Activated T-cell treated with anti-CD3 and anti-CD28 coated beads, Interleukin-2, amount 50 U/mL, for 4 hours (primary cell): ENCODE measurements at regions not wholly inside any gene's neighbourhood (a gene's known extent, or its start where the extent isn't known, plus 50 kb on each side); places are given as distances from the start of the nearest gene placed in this dataset.

ENCODE experiments used
- ATAC-seq, 2 donors: fragments of 200-7000 bp; cut with Tn5 transposase; one replicate each; pipeline ENCODE4 v1.10.0; 2021
- DNase-seq: peaks from one replicate; pipeline ENCODE4 v3.0.0-alpha.2; 2020
- H3K27me3 Mint-ChIP-seq: one replicate; pipeline ENCODE4 v1.8.0; 2021; ENCODE audit warnings: low read depth, mixed read lengths
- H3K36me3 Mint-ChIP-seq: one replicate; pipeline ENCODE4 v1.8.0; 2022; ENCODE audit warnings: mixed read lengths; ENCODE audit not compliant: insufficient read depth
- H3K4me1 Mint-ChIP-seq: one replicate; pipeline ENCODE4 v1.8.0; 2021; ENCODE audit warnings: low read depth, mixed read lengths
- H3K4me3 Mint-ChIP-seq: one replicate; pipeline ENCODE4 v1.8.0; 2021; ENCODE audit warnings: mild to moderate bottlenecking, moderate library complexity, mixed read lengths
- H3K9me3 Mint-ChIP-seq: one replicate; pipeline ENCODE4 v1.8.0; 2021; ENCODE audit warnings: mixed read lengths

DNA sequence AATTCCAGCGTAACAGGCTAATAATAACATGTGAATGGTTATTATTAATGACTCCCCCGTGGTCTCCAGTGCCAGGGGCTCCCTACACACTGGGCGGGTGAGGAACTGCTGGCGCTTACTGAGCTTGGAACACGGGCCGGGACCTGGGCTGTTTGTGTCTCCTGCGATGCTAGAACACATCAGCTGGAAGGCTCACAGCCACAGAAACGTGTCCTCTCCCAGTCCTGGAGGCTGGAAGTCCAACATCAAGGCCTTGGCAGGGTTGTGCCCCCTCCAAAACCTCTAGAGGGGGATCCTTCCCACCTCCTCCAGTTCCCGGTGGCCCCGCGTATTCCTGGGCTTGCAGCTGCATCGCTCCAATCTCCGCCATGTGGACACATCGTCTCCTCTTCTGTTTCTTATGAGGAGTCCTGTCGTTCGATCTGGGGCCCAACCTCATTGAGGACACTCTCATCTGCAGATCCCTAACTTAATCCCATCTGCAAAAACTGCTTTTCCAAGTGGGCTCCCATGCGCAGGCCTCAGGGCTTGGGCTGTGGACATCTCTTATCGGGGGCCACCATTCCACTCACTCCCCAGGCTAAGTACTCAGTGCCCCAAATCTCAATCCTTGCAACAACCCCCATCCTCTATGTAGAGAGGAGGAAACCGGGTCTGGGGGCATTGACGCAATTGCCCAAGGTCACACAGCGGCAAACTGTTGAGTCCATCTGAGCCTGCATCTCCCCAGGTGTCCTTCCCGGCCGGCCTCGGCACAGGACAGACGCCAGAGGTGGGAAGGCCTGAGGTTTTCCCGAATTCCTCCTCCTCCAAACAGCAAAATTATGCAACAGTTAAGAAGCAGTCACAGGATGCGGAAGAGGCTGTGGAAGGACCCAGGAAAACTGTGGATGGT is 193.9 kb downstream of the IRF8 start:
- ATAC-seq (no peak), DNase-seq (no peak)
- Mint-ChIP-seq H3K4me3 (no peak overlapping the region), H3K27me3 (no peaks in the 10 kb centered on the region), H3K4me1 (no peaks in the 10 kb centered on the region), H3K36me3 (no peaks in the 10 kb centered on the region), H3K9me3 (no peaks in the 10 kb centered on the region)

DNA sequence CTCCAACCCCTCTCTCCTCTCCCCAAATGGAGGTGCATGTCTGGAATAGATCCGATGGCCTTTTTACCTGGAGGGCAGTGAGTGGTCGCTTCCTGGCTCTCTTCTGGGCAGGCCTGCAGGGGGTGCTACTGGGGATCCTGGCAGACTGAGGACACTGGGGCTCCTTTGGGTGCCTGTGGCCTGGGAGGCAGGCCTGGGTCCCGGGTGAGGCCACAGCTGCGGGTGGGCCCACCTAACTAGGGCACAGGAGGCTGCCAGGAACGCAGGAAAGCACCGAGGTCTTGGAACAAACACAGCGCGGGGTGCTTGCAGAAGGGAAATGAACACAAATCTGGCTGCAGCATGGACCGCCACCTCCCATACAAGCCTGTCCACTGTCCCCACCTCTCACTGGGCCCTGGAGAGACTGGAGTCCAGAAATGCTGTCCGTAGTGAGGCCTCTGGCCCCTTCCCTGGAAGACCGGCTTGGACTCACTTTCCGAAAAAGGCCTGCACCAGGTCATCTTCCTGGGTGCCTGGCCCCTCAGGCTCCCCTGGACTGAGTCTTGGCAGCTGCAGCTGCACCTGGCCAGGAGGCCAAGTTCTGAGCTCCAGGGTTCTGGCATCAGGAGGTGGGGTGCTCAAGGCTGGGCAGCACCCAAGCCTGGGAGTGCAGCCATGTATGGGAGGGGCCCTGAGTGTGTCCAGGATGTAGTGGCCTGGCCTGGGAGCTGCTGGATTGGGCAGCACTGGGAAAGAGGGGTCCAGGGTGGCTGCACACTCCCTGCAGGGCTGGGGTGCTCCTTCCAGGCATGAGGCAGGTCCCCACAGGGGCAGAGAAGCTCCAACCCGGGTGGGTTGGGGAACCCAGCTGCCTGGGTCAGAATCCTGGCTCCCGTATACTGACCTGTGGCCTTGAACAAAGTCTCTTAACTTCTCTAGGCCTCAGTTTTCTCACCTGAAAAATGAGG is 195.1 kb downstream of the IRF8 start:
- H3K4me1 Mint-ChIP-seq: no peaks in the 10 kb centered on the region
- H3K9me3 Mint-ChIP-seq: no peaks in the 10 kb centered on the region
- no peaks in the 10 kb centered on the region for H3K36me3 Mint-ChIP-seq
- no peak overlapping the region for H3K4me3 Mint-ChIP-seq
- H3K27me3 Mint-ChIP-seq: no peaks in the 10 kb centered on the region
- ATAC-seq (no peak), DNase-seq (no peak)

DNA sequence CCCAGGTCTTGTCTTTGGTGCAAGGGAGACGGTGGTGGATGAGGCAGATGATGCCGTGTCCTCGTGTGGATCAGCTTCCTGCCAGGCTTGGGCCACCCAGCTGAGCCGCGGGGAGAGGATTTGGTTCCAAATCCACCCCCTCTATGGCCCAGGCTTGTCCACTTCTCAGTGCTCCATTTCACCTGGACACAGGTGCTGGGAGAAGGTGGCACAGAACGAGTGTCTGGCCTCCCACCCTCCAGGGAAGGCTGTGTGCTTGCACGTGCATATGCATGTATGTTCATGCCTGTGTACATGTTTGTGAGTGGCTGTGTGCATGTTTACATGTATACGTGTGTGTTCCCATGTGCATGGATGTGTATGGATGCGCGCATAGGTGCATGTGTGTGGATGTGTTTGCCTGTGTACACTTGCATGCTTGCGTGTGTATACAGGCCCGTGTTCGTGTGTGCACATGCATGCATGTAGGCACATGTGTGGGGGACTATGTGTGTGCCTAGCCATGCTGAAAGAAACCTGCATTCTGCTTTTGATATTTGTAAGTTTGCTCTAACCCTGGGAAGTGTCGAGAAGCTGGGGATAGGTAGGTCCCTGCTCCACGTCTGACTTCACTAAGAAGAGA is 196.3 kb downstream of the IRF8 start:
- Mint-ChIP-seq H3K9me3 (no peaks in the 10 kb centered on the region), H3K4me1 (no peaks in the 10 kb centered on the region), H3K27me3 (peaks cover 5% of the 10 kb centered on the region), H3K36me3 (no peaks in the 10 kb centered on the region), H3K4me3 (no peak overlapping the region)
- no peak for ATAC-seq
- DNase-seq: no peak

DNA sequence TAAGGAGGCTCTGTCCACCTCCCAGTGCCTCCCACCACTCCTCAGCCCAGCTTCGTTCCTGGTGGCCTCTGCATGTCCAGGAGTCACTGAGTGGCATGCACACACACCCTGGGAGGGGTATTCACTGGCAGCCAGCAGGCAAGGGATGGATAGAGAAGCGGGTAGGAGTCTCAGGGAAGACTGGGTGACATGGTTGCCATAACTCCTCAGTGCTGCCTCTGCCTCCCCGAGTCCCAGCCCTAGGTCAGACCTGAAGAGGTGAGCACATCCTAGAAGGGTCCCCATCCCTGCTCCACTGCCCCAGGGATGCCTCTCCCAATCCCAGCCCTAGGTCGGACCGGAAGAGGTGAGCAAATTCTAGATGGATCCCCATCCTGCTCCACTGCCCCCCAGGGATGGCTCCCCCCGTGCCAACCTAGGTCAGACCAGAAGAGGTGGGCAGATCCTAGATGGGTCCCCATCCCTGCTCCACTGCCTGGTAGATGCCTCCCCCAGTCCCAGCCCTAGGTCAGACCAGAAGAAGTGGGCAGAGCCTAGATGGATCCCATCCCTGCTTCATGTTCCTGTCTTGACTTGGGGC is 197.0 kb downstream of the IRF8 start:
- ATAC-seq (no peak), DNase-seq (no peak)
- no peaks in the 10 kb centered on the region for H3K4me1 Mint-ChIP-seq
- no peak overlapping the region for H3K4me3 Mint-ChIP-seq
- no peaks in the 10 kb centered on the region for H3K9me3 Mint-ChIP-seq
- H3K27me3 Mint-ChIP-seq: peaks cover 9% of the 10 kb centered on the region
- H3K36me3 Mint-ChIP-seq: no peaks in the 10 kb centered on the region

DNA sequence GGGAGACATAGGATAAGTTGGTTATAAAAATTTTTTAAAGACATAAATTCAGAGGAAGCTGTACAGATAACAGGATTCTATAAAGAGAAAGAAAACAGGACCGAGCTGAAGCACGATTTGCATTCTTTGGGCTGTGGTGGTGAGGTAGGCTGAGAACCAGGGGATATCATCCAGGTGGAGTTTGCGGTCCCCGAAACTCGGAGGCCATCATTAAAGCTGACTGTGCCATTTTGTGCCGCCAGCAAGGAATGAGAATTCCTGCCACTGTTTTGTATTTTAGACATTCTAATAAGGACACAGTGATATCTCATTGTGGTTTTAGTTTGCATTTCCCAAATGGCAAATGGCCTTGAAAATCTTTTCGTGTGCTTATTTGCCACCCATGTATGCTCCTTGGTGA is 197.9 kb downstream of the IRF8 start:
- Mint-ChIP-seq H3K4me3 (no peak overlapping the region), H3K4me1 (no peaks in the 10 kb centered on the region), H3K36me3 (no peaks in the 10 kb centered on the region), H3K9me3 (no peaks in the 10 kb centered on the region), H3K27me3 (peaks cover 14% of the 10 kb centered on the region)
- ATAC-seq: no peak
- DNase-seq: no peak

DNA sequence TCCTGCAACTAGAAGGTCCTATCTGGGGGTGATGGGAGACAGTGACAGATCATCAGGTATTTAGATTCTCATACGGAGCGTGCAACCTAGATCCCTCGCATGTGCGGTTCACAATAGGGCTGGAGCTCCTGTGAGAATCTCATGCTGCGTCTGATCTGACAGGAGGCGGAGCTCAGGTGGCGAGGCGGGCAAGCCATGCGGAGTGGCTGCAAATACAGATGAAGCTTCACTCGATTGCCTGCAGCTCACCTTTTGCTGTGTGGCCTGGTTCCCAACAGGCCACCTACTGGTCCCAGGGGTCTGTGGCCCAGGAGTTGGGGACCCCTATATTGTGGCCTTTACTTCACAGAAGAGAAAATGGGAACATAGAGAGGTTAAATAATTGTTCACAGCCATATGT is 200.4 kb downstream of the IRF8 start:
- Mint-ChIP-seq H3K9me3 (no peaks in the 10 kb centered on the region), H3K36me3 (no peaks in the 10 kb centered on the region), H3K27me3 (peaks cover 15% of the 10 kb centered on the region), H3K4me1 (no peaks in the 10 kb centered on the region), H3K4me3 (no peak overlapping the region)
- ATAC-seq (no peak), DNase-seq (no peak)

DNA sequence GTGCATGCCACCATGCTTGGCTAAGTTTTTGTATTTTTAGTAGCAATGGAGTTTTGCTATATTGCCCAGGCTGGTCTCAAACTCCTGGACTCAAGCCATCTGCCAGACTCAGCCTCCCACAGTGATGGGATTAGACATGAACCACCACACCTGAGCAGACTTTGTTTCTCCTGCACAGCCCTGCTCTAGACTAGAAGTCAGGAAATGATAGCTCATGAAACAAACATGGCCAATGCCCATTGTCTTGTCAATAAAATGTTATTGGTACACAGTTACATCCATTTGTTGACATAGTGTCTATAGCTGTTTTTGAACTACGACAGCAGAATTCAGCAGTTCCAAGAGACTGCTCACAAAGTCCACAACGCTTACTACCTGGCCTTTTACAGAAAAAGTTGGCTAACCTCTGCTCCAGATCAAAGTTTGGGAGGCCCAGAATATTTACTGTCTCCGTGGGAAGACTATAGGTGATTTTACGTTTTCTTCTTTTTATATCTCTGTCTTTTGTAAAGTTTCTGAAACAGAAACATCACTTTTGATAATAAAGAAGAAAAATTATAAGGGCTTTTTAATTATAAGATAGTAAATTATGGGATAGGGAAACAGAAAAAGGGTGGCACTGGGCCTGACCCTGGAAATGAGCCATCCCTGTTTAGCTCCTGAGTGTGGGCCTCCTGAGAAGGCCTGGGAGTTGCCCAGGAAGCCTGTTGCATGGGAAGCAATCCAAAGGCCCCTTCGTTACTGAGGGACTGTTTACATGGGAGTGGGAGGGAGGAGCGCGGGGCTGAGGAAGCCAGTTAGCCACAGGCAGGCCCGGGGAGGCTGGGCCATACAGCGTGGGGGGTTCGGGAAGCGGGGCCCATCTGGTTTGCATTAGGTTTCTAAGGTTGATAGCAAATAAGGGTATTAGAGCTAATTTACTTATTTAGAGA is 201.5 kb downstream of the IRF8 start:
- DNase-seq (no peak), ATAC-seq (no peak)
- H3K9me3 Mint-ChIP-seq: no peaks in the 10 kb centered on the region

DNA sequence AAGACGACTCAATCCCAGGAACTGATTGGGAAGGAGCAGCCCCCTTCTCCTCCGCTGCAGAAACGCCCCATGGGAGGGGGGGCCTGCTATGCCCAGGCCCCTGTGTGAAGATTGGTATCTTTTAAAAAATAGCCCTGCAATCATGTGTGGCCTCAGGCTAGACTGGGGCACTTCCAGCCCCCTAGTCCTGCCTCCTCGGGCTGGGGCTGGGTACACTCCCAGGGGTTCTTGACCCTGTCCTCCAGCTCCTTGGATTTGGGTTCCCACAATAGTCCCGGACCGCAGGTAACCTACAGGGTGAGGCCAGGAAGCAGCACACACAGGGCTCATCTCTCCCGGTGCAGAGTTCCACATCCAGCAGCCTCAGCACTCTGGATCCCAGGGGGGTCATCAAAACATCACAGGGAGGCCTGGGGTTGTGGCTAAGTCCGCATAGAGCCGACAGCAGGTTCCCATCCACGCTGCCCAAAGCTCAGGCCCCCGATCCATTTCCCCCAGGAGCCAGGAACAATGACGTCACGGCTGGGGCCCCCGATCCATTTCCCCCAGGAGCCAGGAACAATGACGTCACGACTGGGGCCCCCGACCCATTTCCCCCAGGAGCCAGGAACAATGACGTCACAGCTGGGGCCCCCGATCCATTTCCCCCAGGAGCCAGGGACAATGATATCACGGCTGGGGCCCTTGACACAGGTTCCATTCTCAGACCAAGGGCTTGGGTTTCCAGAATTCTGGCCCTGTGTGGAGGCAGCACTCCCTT is 202.4 kb downstream of the IRF8 start:
- Mint-ChIP-seq H3K4me1 (no peaks in the 10 kb centered on the region), H3K4me3 (no peak overlapping the region), H3K9me3 (no peaks in the 10 kb centered on the region), H3K36me3 (no peaks in the 10 kb centered on the region), H3K27me3 (peaks cover 15% of the 10 kb centered on the region)
- no peak for DNase-seq
- ATAC-seq: no peak

More for the DNA sequence above, 201.5 kb downstream of the IRF8 start:
- Mint-ChIP-seq H3K4me1 (no peaks in the 10 kb centered on the region), H3K36me3 (no peaks in the 10 kb centered on the region), H3K27me3 (peaks cover 15% of the 10 kb centered on the region), H3K4me3 (no peak overlapping the region)

DNA sequence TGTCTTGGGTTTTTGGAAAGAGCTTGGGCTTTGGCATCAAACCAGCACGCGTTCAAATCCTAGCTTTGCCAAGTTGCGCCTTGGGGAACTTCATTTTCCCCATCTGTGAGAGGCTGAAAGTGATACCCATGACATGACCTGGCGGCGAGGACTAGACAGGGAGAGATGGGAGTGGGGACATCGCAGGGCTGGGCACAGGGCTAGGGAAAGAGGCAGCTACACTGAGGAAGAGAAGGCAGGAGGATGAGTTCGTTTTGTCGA is 202.9 kb downstream of the IRF8 start:
- H3K4me1 Mint-ChIP-seq: no peaks in the 10 kb centered on the region
- ATAC-seq (no peak), DNase-seq (no peak)
- H3K9me3 Mint-ChIP-seq: no peaks in the 10 kb centered on the region
- peaks cover 15% of the 10 kb centered on the region for H3K27me3 Mint-ChIP-seq
- no peaks in the 10 kb centered on the region for H3K36me3 Mint-ChIP-seq
- no peak overlapping the region for H3K4me3 Mint-ChIP-seq

DNA sequence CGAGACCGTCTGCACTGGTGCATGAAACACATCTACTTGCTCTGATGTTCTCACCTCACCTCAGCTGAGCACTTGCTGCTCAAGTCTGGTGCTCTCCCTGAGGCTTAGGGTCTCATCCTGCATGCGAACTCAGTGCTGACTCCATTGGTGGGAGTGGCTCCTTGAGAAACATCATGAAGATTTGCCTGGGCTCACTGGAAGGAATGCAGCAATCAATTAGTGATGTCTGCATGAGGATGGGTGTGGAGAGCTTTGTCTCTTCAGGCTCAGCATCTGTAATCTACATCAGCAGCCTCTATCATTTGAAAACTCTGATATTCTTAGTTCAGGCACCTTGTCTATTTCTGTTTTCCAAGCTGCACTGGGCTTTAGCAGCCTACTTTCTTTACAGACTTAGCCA is 204.4 kb downstream of the IRF8 start:
- no peak for ATAC-seq
- Mint-ChIP-seq H3K9me3 (no peaks in the 10 kb centered on the region), H3K27me3 (peaks cover 15% of the 10 kb centered on the region)

DNA sequence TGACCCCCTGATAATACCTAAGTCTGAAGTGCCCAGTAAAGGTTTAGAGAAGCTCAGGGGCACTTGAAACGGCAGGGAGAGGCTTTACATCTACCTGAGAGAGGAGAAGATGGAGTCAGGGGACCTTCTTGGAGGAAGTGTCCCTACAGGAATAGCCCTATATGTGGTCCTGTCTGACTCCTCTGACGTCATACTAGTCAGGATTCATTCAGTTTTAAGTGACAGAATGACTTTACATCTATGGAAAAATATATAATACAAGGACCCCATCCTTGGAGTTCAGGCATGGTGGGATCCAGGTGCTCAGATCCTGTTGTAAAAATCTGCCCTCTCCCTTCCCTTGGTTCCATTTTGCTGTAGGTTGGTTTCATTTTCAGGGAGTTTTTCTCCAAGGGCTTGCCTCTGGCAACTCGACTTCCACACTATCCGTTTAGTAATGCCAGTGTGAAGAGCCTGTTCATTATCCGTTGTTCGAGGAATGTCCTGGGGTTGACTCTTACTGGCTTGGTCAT is 205.6 kb downstream of the IRF8 start:
- no peak overlapping the region for H3K4me3 Mint-ChIP-seq
- H3K9me3 Mint-ChIP-seq: no peaks in the 10 kb centered on the region
- DNase-seq: no peak
- H3K36me3 Mint-ChIP-seq: no peaks in the 10 kb centered on the region
- H3K27me3 Mint-ChIP-seq: peaks cover 13% of the 10 kb centered on the region
- H3K4me1 Mint-ChIP-seq: no peaks in the 10 kb centered on the region
- no peak for ATAC-seq

More for the DNA sequence above, 204.4 kb downstream of the IRF8 start:
- no peaks in the 10 kb centered on the region for H3K4me1 Mint-ChIP-seq
- H3K4me3 Mint-ChIP-seq: no peak overlapping the region
- no peak for DNase-seq
- no peaks in the 10 kb centered on the region for H3K36me3 Mint-ChIP-seq

DNA sequence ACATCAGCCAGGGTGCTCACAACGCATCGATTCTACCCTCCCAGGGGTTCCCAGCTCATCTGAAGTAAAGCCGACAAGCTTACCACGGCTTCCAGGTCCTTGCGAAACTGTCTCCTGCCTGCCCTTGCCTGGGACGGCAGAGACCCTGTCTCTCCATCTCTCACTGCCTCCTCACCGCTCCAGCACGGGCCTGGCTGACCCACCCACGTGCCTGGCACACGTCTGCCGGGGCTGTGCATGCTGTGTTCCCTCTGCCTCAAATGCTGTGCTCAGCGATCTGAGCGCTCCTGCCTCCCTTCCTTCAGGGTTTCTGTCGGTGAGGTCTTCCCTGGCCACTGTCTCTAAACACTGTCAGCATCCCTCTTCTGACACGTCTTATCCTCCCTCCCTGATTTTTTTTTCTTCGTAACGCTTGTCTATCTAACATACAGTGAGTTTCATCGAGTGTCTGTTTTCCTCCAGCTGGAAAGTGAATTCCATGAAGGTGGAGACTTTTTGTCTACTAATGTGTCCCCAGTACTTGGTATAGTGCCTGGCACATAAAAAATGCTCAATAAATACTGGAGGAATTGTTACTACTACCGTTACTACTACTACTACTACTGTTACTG is 208.4 kb downstream of the IRF8 start:
- Mint-ChIP-seq H3K9me3 (no peaks in the 10 kb centered on the region), H3K36me3 (no peaks in the 10 kb centered on the region), H3K4me3 (no peak overlapping the region), H3K27me3 (peaks cover 11% of the 10 kb centered on the region), H3K4me1 (no peaks in the 10 kb centered on the region)
- DNase-seq (no peak), ATAC-seq (no peak)
